ENCODE measurements at regions not wholly inside any gene's neighbourhood (a gene's known extent, or its start where the extent isn't known, plus 50 kb on each side); places are given as distances from the start of the nearest gene placed in this dataset.

GRCh38 chr2:189362283-189362682, 79.0 kb upstream of the WDR75 start:
- Histone ChIP-seq H3K4me3 (ENCODE audit: low read depth in 2 of 2, low read length in 2 of 2) (no peak overlapping the region), H3K9me3 (ENCODE audit: control insufficient read depth, insufficient read depth, low read depth, low read length) (no peaks in the 10 kb centered on the region), H3K27me3 (ENCODE audit: control insufficient read depth, insufficient read depth, low read length) (no peaks in the 10 kb centered on the region), H3K36me3 (ENCODE audit: control insufficient read depth, insufficient read depth, low read length) (no peaks in the 10 kb centered on the region), H3K27ac (ENCODE audit: low read length) (no peak overlapping the region), H3K4me1 (ENCODE audit: control insufficient read depth, insufficient read depth, low read length) (no peaks in the 10 kb centered on the region)
- no peak for TF ChIP-seq TCF7L2 (IDR thresholded peaks at IDR 0.05; ENCODE audit: low read depth, low read length)
- no peak for TF ChIP-seq CTCF (IDR thresholded peaks at IDR 0.05)
- TF ChIP-seq REST (IDR thresholded peaks at IDR 0.05; ENCODE audit: insufficient read depth in 1 of 2, low read depth in 2 of 2, low read length in 1 of 2): no peak
- no peak for TF ChIP-seq SIN3A (IDR thresholded peaks at IDR 0.05; ENCODE audit: borderline replicate concordance, insufficient read depth, low read depth, low read length)
- TF ChIP-seq POLR2AphosphoS5 (IDR thresholded peaks at IDR 0.05; ENCODE audit: low read depth, low read length): no peak
- intact Hi-C loops (cut with micrococcal nuclease; ENCODE audit: unreplicated experiment): no loop called here
- in situ Hi-C loops (cut with HindIII; ENCODE audit: low pct_unique_long_range_greater_than_20kb, low sequenced_read_pairs): no loop called here
- no TSS peak for BruUV-seq (replicated peaks)
- POLR2A ChIA-PET: no interaction called here
- CTCF ChIA-PET: no interaction called here
- ATAC-seq (no peak), DNase-seq (ENCODE audit: low read depth, low spot score) (no peak)

GRCh38 chr2:189363559-189363958, 77.7 kb upstream of the WDR75 start:
- intact Hi-C loops (cut with micrococcal nuclease; ENCODE audit: unreplicated experiment): no loop called here
- TF ChIP-seq TCF7L2 (IDR thresholded peaks at IDR 0.05; ENCODE audit: low read depth, low read length): no peak
- TF ChIP-seq POLR2AphosphoS5 (IDR thresholded peaks at IDR 0.05; ENCODE audit: low read depth, low read length): no peak
- TF ChIP-seq CTCF (IDR thresholded peaks at IDR 0.05): no peak
- TF ChIP-seq SIN3A (IDR thresholded peaks at IDR 0.05; ENCODE audit: borderline replicate concordance, insufficient read depth, low read depth, low read length): no peak
- TF ChIP-seq REST (IDR thresholded peaks at IDR 0.05; ENCODE audit: insufficient read depth in 1 of 2, low read depth in 2 of 2, low read length in 1 of 2): no peak
- H3K36me3 ChIP-seq (ENCODE audit: control insufficient read depth, insufficient read depth, low read length): no peaks in the 10 kb centered on the region
- no TSS peak for BruUV-seq (replicated peaks)
- no peaks in the 10 kb centered on the region for H3K4me1 ChIP-seq (ENCODE audit: control insufficient read depth, insufficient read depth, low read length)
- DNase-seq (ENCODE audit: low read depth, low spot score) (no peak), ATAC-seq (no peak)
- H3K9me3 ChIP-seq (ENCODE audit: control insufficient read depth, insufficient read depth, low read depth, low read length): no peaks in the 10 kb centered on the region
- ChIA-PET CTCF (no interaction called here), POLR2A (no interaction called here)
- no peaks in the 10 kb centered on the region for H3K27me3 ChIP-seq (ENCODE audit: control insufficient read depth, insufficient read depth, low read length)
- no peak overlapping the region for H3K27ac ChIP-seq (ENCODE audit: low read length)
- in situ Hi-C loops (cut with HindIII; ENCODE audit: low pct_unique_long_range_greater_than_20kb, low sequenced_read_pairs): no loop called here
- H3K4me3 ChIP-seq (ENCODE audit: low read depth in 2 of 2, low read length in 2 of 2): no peak overlapping the region

Measured in Panc1 (cell line).